Natural killer cell (primary cell): ENCODE measurements at regions not wholly inside any gene's neighbourhood (a gene's known extent, or its start where the extent isn't known, plus 50 kb on each side); places are given as distances from the start of the nearest gene placed in this dataset.

ENCODE experiments used
- ATAC-seq, 3 donors: fragments of 150-1000 bp in 2 of 3; fragments of 200-7000 bp in 1 of 3; cut with Tn5 transposase; 1 replicate in 1 of 3; 2 replicates in 2 of 3; pipeline ENCODE4 v1.10.0; 2021; ENCODE audit warnings: mild to moderate bottlenecking in 2 of 3, moderate library complexity in 2 of 3
- DNase-seq, 2 donors: peaks; one replicate each; pipeline versions ENCODE4 v3.0.0 to v3.0.0-alpha.2; 2013 to 2021; ENCODE audit warnings: mixed read lengths in 1 of 2
- H3K27ac ChIP-seq: one replicate; pipeline ENCODE4 v1.5.1; 2013; ENCODE audit warnings: mild to moderate bottlenecking, low read length
- H3K27me3 ChIP-seq: one replicate; pipeline ENCODE4 v1.6.1; 2013; ENCODE audit warnings: low read length; ENCODE audit not compliant: control insufficient read depth, insufficient read depth
- H3K36me3 ChIP-seq: one replicate; pipeline ENCODE4 v1.6.1; 2013; ENCODE audit warnings: low read length; ENCODE audit not compliant: control insufficient read depth, insufficient read depth
- H3K4me1 ChIP-seq: one replicate; pipeline ENCODE4 v1.6.1; 2013; ENCODE audit warnings: low read length; ENCODE audit not compliant: control insufficient read depth, insufficient read depth
- H3K4me3 ChIP-seq: one replicate; pipeline ENCODE4 v1.5.1; 2013; ENCODE audit warnings: low read length
- H3K9me3 ChIP-seq: one replicate; pipeline ENCODE4 v1.6.1; 2013; ENCODE audit warnings: low read length; ENCODE audit not compliant: control insufficient read depth, insufficient read depth
- H3K27ac Mint-ChIP-seq, 2 donors: one replicate each; pipeline ENCODE4 v1.8.0; 2022; ENCODE audit warnings: mild to moderate bottlenecking in 2 of 2, mixed read lengths in 2 of 2, moderate library complexity in 1 of 2
- H3K27me3 Mint-ChIP-seq, 2 donors: one replicate each; pipeline ENCODE4 v1.8.0; 2022; ENCODE audit warnings: low read depth in 2 of 2, mixed read lengths in 2 of 2
- H3K36me3 Mint-ChIP-seq: one replicate; pipeline ENCODE4 v1.8.0; 2022; ENCODE audit warnings: mixed read lengths
- H3K4me1 Mint-ChIP-seq, 2 donors: one replicate each; pipeline ENCODE4 v1.8.0; 2022; ENCODE audit warnings: mixed read lengths in 2 of 2
- H3K4me3 Mint-ChIP-seq: one replicate; pipeline ENCODE4 v1.8.0; 2022; ENCODE audit warnings: mild to moderate bottlenecking, moderate library complexity, mixed read lengths
- H3K9me3 Mint-ChIP-seq, 2 donors: one replicate each; pipeline ENCODE4 v1.8.0; 2022; ENCODE audit warnings: mixed read lengths in 2 of 2
- WGBS: methylation state at CpG from one replicate; pipeline ENCODE4 v1.1.7; 2013; ENCODE audit warnings: missing lambda C conversion rate; ENCODE audit not compliant: insufficient coverage; 5-methylcytosine and 5-hydroxymethylcytosine counted together
- intact Hi-C: fragments of 100-400 bp; cut with micrococcal nuclease; formaldehyde crosslinking; loops from one replicate; pipeline ENCODE4 v1.14.2; 2022
- TF ChIP-seq, protein P1 (sequence below): fragments of 200-600 bp; IDR thresholded peaks from one replicate; pipeline ENCODE4 v1.8.0; 2022; ENCODE audit warnings: antibody characterized with exemption

DNA sequence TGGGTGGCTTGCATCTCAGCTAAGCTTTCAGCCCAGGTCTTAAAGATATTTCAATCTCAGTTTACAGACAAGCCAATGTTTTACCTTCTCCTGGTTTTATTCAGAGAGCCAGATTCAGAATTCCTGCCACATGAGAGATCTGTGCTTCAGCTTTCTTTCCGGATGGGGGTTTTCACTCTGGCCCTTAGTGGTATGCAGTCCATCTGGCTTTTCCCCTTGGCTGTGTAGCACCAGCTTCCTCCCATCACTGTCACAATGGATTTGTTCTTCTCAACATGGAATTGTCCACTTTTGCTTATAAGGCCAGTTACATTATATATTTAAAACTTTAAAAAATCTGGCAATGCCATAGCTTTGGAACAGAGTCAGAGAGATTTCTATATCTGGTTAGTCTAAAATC lies 303.9 kb downstream of the ETS1 start:
- H3K27me3 ChIP-seq: no peaks in the 10 kb centered on the region
- no peaks in the 10 kb centered on the region for H3K36me3 ChIP-seq
- ATAC-seq (no peak), DNase-seq (no peak)
- Mint-ChIP-seq H3K4me1 (peaks cover 54 to 62% of the 10 kb centered on the region in 2 donors), H3K27me3 (peaks cover 0 to 6% of the 10 kb centered on the region in 2 donors), H3K27ac (peak overlapping the region; percentile 98 to 99), H3K4me3 (no peak overlapping the region), H3K36me3 (no peaks in the 10 kb centered on the region), H3K9me3 (no peaks in the 10 kb centered on the region)
- no peak overlapping the region for H3K27ac ChIP-seq
- H3K4me3 ChIP-seq: no peak overlapping the region
- 100% methylated on average over 1 of the region's 1 CpG for WGBS
- intact Hi-C loops: no loop called here
- no peaks in the 10 kb centered on the region for H3K9me3 ChIP-seq
- H3K4me1 ChIP-seq: peaks cover 15% of the 10 kb centered on the region
- TF ChIP-seq, protein P1, sequence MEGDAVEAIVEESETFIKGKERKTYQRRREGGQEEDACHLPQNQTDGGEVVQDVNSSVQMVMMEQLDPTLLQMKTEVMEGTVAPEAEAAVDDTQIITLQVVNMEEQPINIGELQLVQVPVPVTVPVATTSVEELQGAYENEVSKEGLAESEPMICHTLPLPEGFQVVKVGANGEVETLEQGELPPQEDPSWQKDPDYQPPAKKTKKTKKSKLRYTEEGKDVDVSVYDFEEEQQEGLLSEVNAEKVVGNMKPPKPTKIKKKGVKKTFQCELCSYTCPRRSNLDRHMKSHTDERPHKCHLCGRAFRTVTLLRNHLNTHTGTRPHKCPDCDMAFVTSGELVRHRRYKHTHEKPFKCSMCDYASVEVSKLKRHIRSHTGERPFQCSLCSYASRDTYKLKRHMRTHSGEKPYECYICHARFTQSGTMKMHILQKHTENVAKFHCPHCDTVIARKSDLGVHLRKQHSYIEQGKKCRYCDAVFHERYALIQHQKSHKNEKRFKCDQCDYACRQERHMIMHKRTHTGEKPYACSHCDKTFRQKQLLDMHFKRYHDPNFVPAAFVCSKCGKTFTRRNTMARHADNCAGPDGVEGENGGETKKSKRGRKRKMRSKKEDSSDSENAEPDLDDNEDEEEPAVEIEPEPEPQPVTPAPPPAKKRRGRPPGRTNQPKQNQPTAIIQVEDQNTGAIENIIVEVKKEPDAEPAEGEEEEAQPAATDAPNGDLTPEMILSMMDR: no peak

- Histone ChIP-seq H3K27me3 (no peaks in the 10 kb centered on the region), H3K4me3 (no peak overlapping the region), H3K27ac (no peak overlapping the region), H3K4me1 (peaks cover 15% of the 10 kb centered on the region), H3K36me3 (no peaks in the 10 kb centered on the region), H3K9me3 (no peaks in the 10 kb centered on the region)
- intact Hi-C loops: no loop called here
- TF ChIP-seq, protein P1: no peak
- Mint-ChIP-seq H3K27ac (peak overlapping the region; percentile 51 to 99), H3K36me3 (no peaks in the 10 kb centered on the region), H3K4me3 (no peak overlapping the region), H3K9me3 (no peaks in the 10 kb centered on the region), H3K4me1 (peaks cover 43 to 48% of the 10 kb centered on the region in 2 donors), H3K27me3 (peaks cover 0 to 8% of the 10 kb centered on the region in 2 donors)
- DNase-seq (no peak), ATAC-seq (no peak)
- WGBS: 98% methylated on average over 6 of the region's 7 CpGs
Observed at GRCh38 chr11:128282053-128282452, 305.3 kb downstream of the ETS1 start.

DNA sequence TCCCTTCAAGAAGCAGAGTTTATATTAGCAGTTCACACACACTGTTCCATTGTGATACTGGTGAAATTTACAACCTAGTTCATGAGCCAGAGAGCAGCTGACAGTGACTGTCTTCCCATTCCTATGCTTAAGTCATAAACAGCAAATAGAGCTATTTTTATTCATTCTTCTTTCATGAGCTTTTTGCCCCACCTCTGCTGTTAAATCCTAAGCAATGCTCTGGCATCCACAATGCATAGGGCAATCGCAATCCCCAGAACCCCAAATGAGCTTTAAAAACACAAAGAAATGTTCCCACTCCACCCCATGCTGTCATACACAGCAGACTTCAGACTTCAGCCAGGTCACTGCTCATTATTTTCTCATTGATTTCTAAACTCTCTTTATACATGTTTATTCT lies 307.5 kb downstream of the ETS1 start:
- Histone ChIP-seq H3K27me3 (no peaks in the 10 kb centered on the region), H3K36me3 (no peaks in the 10 kb centered on the region), H3K4me3 (no peak overlapping the region), H3K27ac (no peak overlapping the region), H3K4me1 (peaks cover 4% of the 10 kb centered on the region), H3K9me3 (no peaks in the 10 kb centered on the region)
- Mint-ChIP-seq H3K4me3 (no peak overlapping the region), H3K36me3 (no peaks in the 10 kb centered on the region), H3K4me1 (peaks cover 23 to 26% of the 10 kb centered on the region in 2 donors), H3K9me3 (no peaks in the 10 kb centered on the region), H3K27ac (no peak overlapping the region), H3K27me3 (peaks cover 0 to 8% of the 10 kb centered on the region in 2 donors)
- TF ChIP-seq, protein P1: no peak
- 100% methylated on average over 1 of the region's 1 CpG for WGBS
- intact Hi-C loops: loop anchor here (10.0 kb wide), 1 partner anchor 45 kb away; no protein-coding TSS in a partner anchor
- no peak for DNase-seq
- ATAC-seq: no peak

GRCh38 chr11:128273736-128274135 lies 313.6 kb downstream of the ETS1 start:
- Histone ChIP-seq H3K4me3 (no peak overlapping the region), H3K36me3 (no peaks in the 10 kb centered on the region), H3K27me3 (no peaks in the 10 kb centered on the region), H3K4me1 (peaks cover 3% of the 10 kb centered on the region), H3K27ac (no peak overlapping the region), H3K9me3 (no peaks in the 10 kb centered on the region)
- no peak for ATAC-seq
- Mint-ChIP-seq H3K27me3 (peaks cover 3 to 5% of the 10 kb centered on the region in 2 donors), H3K4me3 (no peak overlapping the region), H3K9me3 (no peaks in the 10 kb centered on the region), H3K4me1 (peaks cover 19 to 29% of the 10 kb centered on the region in 2 donors), H3K27ac (peak overlapping the region; percentile 17 to 88), H3K36me3 (no peaks in the 10 kb centered on the region)
- TF ChIP-seq, protein P1: no peak
- intact Hi-C loops: loop anchor here (10.0 kb wide), 1 partner anchor 51 kb away; no protein-coding TSS in a partner anchor
- 96% methylated on average over 2 of the region's 2 CpGs for WGBS
- no peak for DNase-seq
